ENCODE measurements at regions not wholly inside any gene's neighbourhood (a gene's known extent, or its start where the extent isn't known, plus 50 kb on each side); places are given as distances from the start of the nearest gene placed in this dataset.

DNA sequence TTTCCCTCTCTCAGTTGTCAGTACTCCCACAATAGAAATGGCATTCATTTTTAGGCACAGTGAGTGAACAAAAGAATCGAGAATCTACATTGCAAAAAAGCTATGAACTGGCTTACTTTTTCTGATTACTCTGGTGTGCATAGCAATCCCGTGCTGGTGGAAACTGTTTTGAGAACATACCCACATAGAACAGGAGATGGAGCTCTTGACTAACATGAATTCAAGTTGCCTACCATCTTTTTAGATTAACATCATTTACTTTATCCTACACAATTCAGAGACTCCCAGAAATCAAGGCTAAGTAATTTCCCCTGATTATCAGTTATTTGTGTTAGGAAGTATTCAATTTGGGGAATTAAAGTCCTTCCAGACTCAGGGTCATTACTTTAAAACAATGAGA is 326.6 kb downstream of the ARPP21 start:
- in situ Hi-C loops (cut with MboI; ENCODE audit: low pct_unique_long_range_greater_than_20kb, low sequenced_read_pairs, unreplicated experiment): loop anchor here (25.0 kb wide), 1 partner anchor 746 kb away; no protein-coding TSS in a partner anchor
- TF ChIP-seq, protein P1, sequence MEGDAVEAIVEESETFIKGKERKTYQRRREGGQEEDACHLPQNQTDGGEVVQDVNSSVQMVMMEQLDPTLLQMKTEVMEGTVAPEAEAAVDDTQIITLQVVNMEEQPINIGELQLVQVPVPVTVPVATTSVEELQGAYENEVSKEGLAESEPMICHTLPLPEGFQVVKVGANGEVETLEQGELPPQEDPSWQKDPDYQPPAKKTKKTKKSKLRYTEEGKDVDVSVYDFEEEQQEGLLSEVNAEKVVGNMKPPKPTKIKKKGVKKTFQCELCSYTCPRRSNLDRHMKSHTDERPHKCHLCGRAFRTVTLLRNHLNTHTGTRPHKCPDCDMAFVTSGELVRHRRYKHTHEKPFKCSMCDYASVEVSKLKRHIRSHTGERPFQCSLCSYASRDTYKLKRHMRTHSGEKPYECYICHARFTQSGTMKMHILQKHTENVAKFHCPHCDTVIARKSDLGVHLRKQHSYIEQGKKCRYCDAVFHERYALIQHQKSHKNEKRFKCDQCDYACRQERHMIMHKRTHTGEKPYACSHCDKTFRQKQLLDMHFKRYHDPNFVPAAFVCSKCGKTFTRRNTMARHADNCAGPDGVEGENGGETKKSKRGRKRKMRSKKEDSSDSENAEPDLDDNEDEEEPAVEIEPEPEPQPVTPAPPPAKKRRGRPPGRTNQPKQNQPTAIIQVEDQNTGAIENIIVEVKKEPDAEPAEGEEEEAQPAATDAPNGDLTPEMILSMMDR (IDR thresholded peaks at IDR 0.05; ENCODE audit: extremely low read depth, insufficient read depth, missing control alignments): peak; percentile 37
- no peak for DNase-seq (ENCODE audit: low spot score)

DNA sequence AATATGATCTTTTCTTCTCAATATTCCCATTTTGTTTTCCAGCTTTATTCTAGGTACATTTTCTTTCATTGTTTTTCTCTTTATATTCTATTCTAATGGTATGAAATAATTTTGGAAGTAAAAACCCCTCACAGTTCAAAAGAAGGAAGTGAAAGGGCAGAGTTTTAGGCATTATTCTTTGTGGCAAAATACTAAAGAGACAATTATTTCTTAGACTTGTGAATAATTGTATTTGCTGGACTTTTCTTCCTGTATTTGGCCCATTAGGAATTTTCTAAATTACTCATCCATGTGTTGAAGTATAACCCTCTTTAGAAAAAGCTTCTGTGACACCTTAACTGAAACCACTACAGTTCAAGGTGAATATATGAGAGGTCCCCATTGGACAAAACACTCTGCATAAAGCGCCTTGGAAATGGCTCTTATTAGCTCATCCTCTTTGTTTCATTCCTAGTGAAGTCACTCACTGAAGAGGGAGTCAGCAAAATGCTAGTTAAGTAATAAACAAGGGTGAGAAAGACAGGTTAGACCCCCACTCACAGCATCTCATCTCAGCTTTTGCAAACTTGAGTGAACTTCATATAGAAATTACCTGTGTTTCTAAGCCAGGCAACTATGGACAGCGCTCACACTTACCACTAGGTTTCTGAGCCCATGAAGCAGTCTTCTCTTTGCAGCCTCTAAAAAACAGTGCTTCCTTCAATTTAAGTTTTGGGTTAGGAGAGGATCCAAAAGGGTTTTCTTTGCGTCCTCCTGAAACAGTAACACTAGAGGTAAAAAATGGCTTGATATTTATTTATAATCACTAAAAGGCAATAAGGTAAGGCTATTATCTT is 327.5 kb downstream of the ARPP21 start:
- no peak for DNase-seq (ENCODE audit: low spot score)
- TF ChIP-seq, protein P1 (IDR thresholded peaks at IDR 0.05; ENCODE audit: extremely low read depth, insufficient read depth, missing control alignments): no peak
- in situ Hi-C loops (cut with MboI; ENCODE audit: low pct_unique_long_range_greater_than_20kb, low sequenced_read_pairs, unreplicated experiment): loop anchor here (25.0 kb wide), 1 partner anchor 745 kb away; no protein-coding TSS in a partner anchor

DNA sequence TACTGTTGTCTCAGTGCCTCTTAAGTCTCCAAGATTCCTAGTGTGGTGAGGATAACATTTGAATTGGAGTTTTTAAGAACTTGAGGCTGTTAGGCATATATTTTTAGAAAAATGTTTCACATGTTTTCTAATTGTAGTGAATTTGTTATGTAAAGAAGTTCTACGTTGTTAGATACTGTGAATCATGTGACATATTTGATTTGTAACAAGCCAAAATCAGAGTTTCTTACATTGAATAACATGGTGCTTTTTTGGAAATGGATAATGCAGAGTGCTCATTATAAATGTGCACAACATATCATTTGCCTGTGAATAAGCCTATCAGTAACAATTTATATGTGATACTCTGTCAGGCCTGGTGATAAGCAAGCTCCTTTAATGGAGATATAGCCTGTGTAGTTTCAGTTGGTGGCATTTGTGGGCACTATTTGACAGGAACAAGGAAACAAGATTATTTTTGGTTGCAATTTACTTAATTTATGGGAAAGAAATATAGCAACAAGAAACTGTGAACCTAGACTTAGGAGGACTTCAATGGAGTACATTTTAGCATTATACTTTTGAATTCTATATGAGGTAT is 328.8 kb downstream of the ARPP21 start:
- DNase-seq (ENCODE audit: low spot score): no peak
- TF ChIP-seq, protein P1 (IDR thresholded peaks at IDR 0.05; ENCODE audit: extremely low read depth, insufficient read depth, missing control alignments): no peak
- in situ Hi-C loops (cut with MboI; ENCODE audit: low pct_unique_long_range_greater_than_20kb, low sequenced_read_pairs, unreplicated experiment): loop anchor here (25.0 kb wide), 1 partner anchor 744 kb away; no protein-coding TSS in a partner anchor

DNA sequence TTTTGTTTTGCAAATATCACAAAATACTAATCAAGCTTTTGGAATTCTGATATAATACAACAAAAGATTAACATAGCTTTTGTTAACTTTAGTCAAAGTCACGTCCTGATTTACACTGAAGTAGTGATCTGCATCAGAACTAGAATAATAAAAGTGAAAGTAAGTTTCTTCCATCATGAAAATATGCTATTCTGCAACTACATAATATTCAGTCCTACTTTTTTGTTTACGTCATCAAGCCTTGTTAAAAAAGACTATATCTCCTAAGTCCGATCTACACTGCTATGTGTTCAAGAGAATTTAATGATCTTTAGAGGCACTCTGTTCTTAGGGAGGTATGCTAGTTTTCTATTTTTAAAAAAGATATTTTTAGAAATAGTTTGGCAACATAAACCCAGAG is 330.1 kb downstream of the ARPP21 start:
- TF ChIP-seq, protein P1 (IDR thresholded peaks at IDR 0.05; ENCODE audit: extremely low read depth, insufficient read depth, missing control alignments): no peak
- no peak for DNase-seq (ENCODE audit: low spot score)
- in situ Hi-C loops (cut with MboI; ENCODE audit: low pct_unique_long_range_greater_than_20kb, low sequenced_read_pairs, unreplicated experiment): loop anchor here (25.0 kb wide), 1 partner anchor 743 kb away; no protein-coding TSS in a partner anchor

DNA sequence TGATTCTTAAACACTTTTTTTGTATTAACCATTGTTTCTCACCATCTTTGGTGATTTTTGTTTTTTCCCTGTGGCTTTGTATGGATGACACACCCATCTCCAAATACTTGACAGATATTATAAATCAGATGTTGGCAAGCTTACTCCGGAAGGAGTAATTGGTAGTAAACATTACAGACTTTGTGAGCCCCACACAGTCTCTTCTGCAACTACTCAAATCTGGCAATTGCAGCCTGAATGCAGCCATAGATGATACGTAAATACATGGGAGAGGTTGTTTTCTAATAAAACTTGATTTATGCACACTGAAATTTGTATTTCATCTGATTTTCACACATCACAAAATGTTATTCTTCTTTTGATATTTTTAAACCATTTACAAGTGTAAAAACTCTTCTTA is 331.5 kb downstream of the ARPP21 start:
- TF ChIP-seq, protein P1 (IDR thresholded peaks at IDR 0.05; ENCODE audit: extremely low read depth, insufficient read depth, missing control alignments): no peak
- no peak for DNase-seq (ENCODE audit: low spot score)
- in situ Hi-C loops (cut with MboI; ENCODE audit: low pct_unique_long_range_greater_than_20kb, low sequenced_read_pairs, unreplicated experiment): loop anchor here (25.0 kb wide), 1 partner anchor 742 kb away; no protein-coding TSS in a partner anchor

DNA sequence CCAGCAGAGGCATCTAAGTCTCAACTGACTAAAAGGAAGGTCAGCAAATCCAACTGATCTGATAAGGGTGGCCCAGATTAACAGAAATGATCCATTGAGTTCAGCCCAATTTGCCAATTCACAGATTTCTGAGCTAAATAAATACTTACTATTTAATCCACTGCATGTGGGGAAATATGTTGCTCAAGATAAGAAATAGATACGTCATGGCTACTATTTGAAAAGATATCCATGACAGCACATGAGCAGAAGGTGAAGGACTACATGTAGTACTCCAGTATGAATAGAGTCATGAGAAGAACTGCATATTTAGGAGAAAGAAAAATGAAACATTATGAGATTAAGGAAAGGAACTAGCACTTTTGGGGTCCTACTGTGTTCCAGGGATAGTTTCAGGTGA is 332.4 kb downstream of the ARPP21 start:
- no peak for DNase-seq (ENCODE audit: low spot score)
- TF ChIP-seq, protein P1 (IDR thresholded peaks at IDR 0.05; ENCODE audit: extremely low read depth, insufficient read depth, missing control alignments): no peak
- in situ Hi-C loops (cut with MboI; ENCODE audit: low pct_unique_long_range_greater_than_20kb, low sequenced_read_pairs, unreplicated experiment): loop anchor here (25.0 kb wide), 1 partner anchor 741 kb away; no protein-coding TSS in a partner anchor
